ENCODE measurements at regions not wholly inside any gene's neighbourhood (a gene's known extent, or its start where the extent isn't known, plus 50 kb on each side); places are given as distances from the start of the nearest gene placed in this dataset.

DNA sequence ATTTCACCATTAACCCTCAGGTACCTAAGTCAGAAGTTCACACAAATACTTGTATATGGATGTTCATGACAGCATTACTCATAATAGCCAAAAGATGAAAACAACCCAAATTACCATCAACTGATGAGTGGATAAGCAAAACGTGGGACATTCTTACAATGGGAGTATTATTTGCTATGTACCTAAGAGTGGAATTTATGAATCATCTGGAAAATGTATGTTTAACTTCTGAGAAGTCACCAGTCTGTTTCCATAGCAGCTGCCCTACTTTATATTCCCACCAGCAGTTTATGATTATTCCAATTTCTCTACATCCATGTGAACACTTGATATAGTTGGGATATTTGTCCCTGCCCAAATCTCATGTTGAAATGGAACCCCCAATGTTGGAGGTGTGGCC is 1478.9 kb downstream of the PCDH19 start:
- Mint-ChIP-seq H3K9me3 (peaks cover 5% of the 10 kb centered on the region), H3K4me3 (no peak overlapping the region), H3K27me3 (ENCODE audit: insufficient read depth) (no peaks in the 10 kb centered on the region), H3K36me3 (ENCODE audit: low read depth) (peaks cover 5% of the 10 kb centered on the region), H3K27ac (no peak overlapping the region), H3K4me1 (peaks cover 2% of the 10 kb centered on the region)
- Histone ChIP-seq H3K27me3 (ENCODE audit: control insufficient read depth, insufficient read depth, low read length, poor library complexity, severe bottlenecking) (no peaks in the 10 kb centered on the region), H3K9ac (ENCODE audit: extremely low read depth, low read length, poor library complexity, severe bottlenecking) (no peak overlapping the region), H3K27ac (ENCODE audit: low read depth, low read length) (no peak overlapping the region), H3K9me3 (ENCODE audit: control insufficient read depth, low read length) (no peaks in the 10 kb centered on the region), H3K4me1 (ENCODE audit: control insufficient read depth, insufficient read depth, low read length) (no peaks in the 10 kb centered on the region), H3K4me3 (ENCODE audit: low read length) (no peak overlapping the region), H3K36me3 (ENCODE audit: control insufficient read depth, insufficient read depth, low read length) (no peaks in the 10 kb centered on the region)
- DNase-seq: no peak
- TF ChIP-seq, protein P1, sequence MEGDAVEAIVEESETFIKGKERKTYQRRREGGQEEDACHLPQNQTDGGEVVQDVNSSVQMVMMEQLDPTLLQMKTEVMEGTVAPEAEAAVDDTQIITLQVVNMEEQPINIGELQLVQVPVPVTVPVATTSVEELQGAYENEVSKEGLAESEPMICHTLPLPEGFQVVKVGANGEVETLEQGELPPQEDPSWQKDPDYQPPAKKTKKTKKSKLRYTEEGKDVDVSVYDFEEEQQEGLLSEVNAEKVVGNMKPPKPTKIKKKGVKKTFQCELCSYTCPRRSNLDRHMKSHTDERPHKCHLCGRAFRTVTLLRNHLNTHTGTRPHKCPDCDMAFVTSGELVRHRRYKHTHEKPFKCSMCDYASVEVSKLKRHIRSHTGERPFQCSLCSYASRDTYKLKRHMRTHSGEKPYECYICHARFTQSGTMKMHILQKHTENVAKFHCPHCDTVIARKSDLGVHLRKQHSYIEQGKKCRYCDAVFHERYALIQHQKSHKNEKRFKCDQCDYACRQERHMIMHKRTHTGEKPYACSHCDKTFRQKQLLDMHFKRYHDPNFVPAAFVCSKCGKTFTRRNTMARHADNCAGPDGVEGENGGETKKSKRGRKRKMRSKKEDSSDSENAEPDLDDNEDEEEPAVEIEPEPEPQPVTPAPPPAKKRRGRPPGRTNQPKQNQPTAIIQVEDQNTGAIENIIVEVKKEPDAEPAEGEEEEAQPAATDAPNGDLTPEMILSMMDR (conservative IDR thresholded peaks at IDR 0.05): no peak
- 67% methylated on average over 1 of the region's 1 CpG; no CpG with 5 or more reads in 1 of the 2 experiments for WGBS, 2 experiments (ENCODE audit: insufficient coverage in 1 of 2, insufficient read length in 1 of 2)

DNA sequence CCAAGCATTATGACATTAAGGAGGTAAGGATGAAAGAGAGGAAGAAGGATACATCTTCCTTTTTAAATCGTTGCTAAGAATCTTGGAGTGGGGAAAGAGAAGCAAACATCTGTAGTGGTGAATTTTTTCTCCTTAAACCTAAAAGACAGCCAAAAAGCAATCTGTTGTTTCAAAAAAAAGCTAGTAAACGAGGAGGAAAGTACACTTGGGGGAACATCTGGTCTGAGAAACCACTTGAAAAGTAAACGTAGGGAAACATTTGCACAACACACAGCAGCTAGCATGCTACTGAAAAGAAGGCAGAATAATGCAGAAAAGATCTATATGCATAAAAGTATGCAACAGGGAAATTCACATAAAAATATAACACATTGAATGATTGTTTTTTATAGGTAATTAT is 1485.6 kb downstream of the PCDH19 start:
- TF ChIP-seq, protein P1 (conservative IDR thresholded peaks at IDR 0.05): no peak
- no peaks in the 10 kb centered on the region for H3K27me3 ChIP-seq (ENCODE audit: control insufficient read depth, insufficient read depth, low read length, poor library complexity, severe bottlenecking)
- no peak overlapping the region for H3K4me3 ChIP-seq (ENCODE audit: low read length)
- H3K9me3 ChIP-seq (ENCODE audit: control insufficient read depth, low read length): no peaks in the 10 kb centered on the region
- Mint-ChIP-seq H3K4me1 (peaks cover 8% of the 10 kb centered on the region), H3K27me3 (ENCODE audit: insufficient read depth) (no peaks in the 10 kb centered on the region), H3K4me3 (no peak overlapping the region), H3K9me3 (peaks cover 13% of the 10 kb centered on the region), H3K27ac (no peak overlapping the region), H3K36me3 (ENCODE audit: low read depth) (peaks cover 7% of the 10 kb centered on the region)
- H3K4me1 ChIP-seq (ENCODE audit: control insufficient read depth, insufficient read depth, low read length): no peaks in the 10 kb centered on the region
- 82% methylated on average over 3 of the region's 3 CpGs; no CpG with 5 or more reads in 1 of the 2 experiments for whole genome bisulfite sequencing, 2 experiments (ENCODE audit: insufficient coverage in 1 of 2, insufficient read length in 1 of 2)
- H3K36me3 ChIP-seq (ENCODE audit: control insufficient read depth, insufficient read depth, low read length): no peaks in the 10 kb centered on the region
- H3K9ac ChIP-seq (ENCODE audit: extremely low read depth, low read length, poor library complexity, severe bottlenecking): no peak overlapping the region
- no peak for DNase-seq
- no peak overlapping the region for H3K27ac ChIP-seq (ENCODE audit: low read depth, low read length)

DNA sequence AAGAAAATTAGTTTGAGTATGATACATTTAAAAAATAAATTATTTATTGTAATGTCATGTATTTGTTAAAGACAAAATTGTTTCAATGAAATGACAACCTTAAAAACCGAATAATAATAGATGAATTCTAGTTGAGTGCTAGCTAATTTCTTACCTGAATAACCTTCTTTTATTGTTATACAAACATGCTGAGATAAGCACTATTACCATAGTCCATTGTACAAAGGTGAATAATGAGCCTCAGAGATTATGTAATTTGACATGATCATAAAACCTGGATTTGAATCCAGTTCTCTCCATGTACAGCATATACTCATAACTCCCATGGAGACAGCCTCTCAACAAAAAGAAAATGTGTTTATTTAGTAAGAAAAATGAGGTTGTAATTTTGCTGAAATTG is 1512.9 kb downstream of the PCDH19 start:
- Mint-ChIP-seq H3K4me1 (peaks cover 21% of the 10 kb centered on the region), H3K27ac (no peak overlapping the region), H3K36me3 (ENCODE audit: low read depth) (peaks cover 5% of the 10 kb centered on the region), H3K27me3 (ENCODE audit: insufficient read depth) (no peaks in the 10 kb centered on the region), H3K9me3 (no peaks in the 10 kb centered on the region), H3K4me3 (no peak overlapping the region)
- H3K36me3 ChIP-seq (ENCODE audit: control insufficient read depth, insufficient read depth, low read length): no peaks in the 10 kb centered on the region
- DNase-seq: no peak
- TF ChIP-seq, protein P1 (conservative IDR thresholded peaks at IDR 0.05): no peak
- H3K4me1 ChIP-seq (ENCODE audit: control insufficient read depth, insufficient read depth, low read length): no peaks in the 10 kb centered on the region
- WGBS, 2 experiments (ENCODE audit: insufficient coverage in 1 of 2, insufficient read length in 1 of 2): no CpG with 5 or more reads among the region's 1 CpG
- no peaks in the 10 kb centered on the region for H3K27me3 ChIP-seq (ENCODE audit: control insufficient read depth, insufficient read depth, low read length, poor library complexity, severe bottlenecking)
- no peak overlapping the region for H3K4me3 ChIP-seq (ENCODE audit: low read length)
- H3K9ac ChIP-seq (ENCODE audit: extremely low read depth, low read length, poor library complexity, severe bottlenecking): no peak overlapping the region
- no peaks in the 10 kb centered on the region for H3K9me3 ChIP-seq (ENCODE audit: control insufficient read depth, low read length)
- H3K27ac ChIP-seq (ENCODE audit: low read depth, low read length): no peak overlapping the region

Data from endodermal cell (in vitro differentiated cells).